ENCODE measurements at regions not wholly inside any gene's neighbourhood (a gene's known extent, or its start where the extent isn't known, plus 50 kb on each side); places are given as distances from the start of the nearest gene placed in this dataset.
A peak's percentile ranks its signal among the peaks of the same experiment; 100 is the strongest.

DNA sequence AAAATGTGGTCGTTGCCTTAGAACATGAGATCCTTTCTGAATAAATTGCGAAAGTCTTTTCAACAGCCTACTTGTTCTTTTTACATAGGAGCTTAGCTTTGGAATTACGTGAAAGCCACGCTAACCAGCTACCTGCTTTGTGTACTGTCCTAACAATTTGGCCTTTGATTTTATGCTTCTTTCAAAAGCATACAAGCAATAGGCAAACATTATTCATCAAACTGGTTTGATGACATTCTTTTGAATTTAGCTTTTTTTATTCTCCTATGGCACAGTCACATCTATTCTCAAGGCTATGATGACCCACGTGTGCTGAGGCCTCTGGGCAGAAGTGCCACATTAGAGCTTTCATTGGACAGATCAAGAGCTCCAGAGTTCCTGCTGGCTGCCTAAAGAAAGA, 178.0 kb upstream of the DPT start:
- DNase-seq (ENCODE audit: extremely low read depth in 1 of 11, low read depth in 9 of 11, low spot score in 4 of 11), result no peak

DNA sequence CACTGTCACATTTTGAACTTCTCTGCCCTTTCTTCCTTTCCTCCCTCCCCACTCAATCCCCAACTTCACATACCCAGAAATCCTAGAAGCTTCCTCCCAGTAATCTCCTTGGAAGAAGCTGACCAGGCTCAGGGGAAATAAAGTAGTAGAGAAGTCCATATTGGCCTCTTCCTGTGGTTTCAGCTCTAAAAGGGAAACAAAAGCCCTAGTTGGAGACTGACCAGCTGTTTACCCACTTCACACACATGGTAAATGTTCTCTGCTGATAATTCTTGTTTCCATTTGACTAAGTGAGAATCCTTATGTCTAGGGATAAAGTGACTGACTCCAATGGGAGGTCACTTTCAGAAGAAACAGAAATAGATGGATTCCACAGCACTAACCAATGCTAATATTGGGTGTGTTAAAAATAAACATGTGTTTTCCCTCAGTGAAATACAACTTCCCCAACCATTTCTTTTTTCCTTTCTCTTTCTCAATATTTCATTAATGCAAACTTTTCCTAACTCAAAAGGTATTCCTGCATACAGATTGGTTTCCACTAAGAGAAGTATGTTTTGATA, 178.9 kb upstream of the DPT start:
- no peak for DNase-seq (ENCODE audit: extremely low read depth in 1 of 11, low read depth in 9 of 11, low spot score in 4 of 11)

DNA sequence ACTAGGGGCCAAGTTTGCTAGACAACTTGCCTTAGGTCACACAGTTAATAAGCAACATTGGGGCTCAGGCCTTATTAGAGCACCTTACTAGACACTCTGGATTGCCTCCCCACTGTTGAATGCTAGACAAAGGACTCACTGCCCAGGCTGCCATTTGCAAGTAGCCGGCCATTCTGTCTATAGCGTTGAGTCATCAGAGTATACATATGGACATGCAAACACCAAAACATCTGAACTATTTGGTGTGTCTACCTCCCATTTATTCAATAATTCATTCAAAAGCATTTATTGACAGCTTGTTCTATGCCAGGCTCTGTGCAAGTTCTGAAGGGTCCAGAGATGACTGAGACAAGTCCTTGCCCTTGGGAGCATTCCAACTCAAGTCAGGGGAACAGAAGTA, 181.4 kb upstream of the DPT start:
- no peak for DNase-seq (ENCODE audit: extremely low read depth in 1 of 11, low read depth in 9 of 11, low spot score in 4 of 11)

DNA sequence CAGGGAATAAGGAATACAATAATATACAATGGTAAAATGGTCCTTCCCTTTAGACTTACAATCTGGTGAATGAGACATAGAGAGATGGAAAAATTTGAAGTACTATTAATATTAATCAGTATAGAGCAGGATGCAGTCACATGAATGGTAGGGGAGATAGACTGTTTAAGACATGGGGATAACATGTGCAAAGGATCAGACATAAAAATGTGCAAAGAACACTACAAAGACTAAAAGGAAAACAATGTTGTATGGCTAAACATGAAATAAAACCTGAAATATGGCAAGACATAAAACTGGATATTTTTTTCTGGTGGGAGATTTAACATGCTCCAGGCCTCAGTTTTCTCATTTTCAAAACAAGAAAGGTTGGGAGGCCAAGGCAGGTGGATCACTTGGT, 182.4 kb upstream of the DPT start:
- peak in 3 of 11 donors; percentile 43 to 52 (median 44) for DNase-seq (ENCODE audit: extremely low read depth in 1 of 11, low read depth in 9 of 11, low spot score in 4 of 11)

DNA sequence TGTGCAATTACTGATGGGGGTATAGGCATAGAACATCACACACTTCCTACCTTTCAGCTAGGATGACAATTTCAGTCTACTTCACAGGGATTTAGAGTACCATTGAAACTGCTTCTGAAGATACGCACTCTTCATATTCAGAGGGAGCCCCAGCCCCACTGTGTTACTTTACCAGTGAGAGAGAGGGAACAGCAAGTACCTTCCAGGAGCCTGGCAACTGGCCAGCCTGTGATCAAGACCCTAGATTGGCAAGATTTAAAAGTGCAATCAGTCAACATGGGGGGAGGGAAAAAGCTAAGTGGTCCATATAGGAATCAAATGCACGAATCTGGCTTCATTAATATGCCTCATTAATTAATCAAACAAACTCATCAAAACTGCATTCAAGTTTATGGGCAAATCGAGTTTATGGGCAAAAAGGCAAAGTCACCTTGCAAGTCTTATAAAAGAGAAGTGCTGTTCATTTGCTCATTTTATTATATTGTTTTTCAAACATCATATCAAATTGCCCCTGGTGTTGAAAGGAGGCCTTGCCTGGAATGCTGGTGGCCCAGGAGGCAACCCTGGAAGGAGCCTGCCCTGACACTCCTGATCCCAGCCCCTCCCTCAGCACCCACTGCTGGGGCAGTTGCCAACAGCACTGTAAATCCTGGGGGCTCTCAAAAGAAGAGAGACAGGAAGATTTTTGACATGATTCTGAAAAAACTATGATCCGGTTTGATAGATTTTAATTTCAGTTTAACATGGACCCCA, 184.9 kb upstream of the DPT start:
- no peak for DNase-seq (ENCODE audit: extremely low read depth in 1 of 11, low read depth in 9 of 11, low spot score in 4 of 11)

DNA sequence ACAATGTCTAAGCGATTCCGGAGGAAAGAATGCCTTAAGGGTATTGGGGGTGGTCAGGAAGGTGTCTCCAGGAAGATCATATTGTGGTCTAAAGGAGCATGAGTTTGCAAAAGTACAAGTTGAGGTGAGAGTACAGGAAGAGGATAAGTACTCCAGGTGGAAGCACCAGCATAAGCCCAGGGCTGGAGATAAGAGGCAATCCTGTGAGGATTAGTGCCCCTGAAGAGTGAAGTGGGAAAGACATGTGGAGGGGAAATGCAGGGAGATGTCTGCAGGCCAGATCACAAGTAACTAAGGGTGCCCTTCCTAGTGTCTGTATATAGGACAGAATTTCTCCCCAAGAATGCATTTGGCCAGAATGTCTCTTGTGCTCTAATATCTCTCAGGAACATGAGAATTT, 188.3 kb upstream of the DPT start:
- DNase-seq (ENCODE audit: extremely low read depth in 1 of 11, low read depth in 9 of 11, low spot score in 4 of 11), result no peak

DNA sequence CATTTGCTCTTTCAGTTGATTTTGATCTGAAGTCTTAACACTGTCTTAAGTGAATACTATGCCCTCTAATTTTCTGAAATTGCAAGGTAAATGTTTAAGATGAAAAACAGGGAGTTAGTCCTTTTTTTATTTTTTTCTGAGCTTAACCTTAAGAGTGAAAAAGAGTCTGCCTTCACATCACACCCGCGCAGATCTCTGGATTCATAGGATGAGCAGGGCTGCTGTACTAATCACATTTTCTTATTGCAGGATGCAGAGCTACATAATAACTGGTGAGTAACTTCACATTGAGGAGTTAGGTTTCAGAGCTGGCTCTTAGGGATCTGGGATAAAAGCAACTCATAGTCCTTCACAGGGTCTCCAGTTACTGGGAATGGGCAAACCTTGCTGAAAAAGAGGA, 188.7 kb upstream of the ATP1B1 start:
- no peak for DNase-seq (ENCODE audit: extremely low read depth in 1 of 11, low read depth in 9 of 11, low spot score in 4 of 11)

DNA sequence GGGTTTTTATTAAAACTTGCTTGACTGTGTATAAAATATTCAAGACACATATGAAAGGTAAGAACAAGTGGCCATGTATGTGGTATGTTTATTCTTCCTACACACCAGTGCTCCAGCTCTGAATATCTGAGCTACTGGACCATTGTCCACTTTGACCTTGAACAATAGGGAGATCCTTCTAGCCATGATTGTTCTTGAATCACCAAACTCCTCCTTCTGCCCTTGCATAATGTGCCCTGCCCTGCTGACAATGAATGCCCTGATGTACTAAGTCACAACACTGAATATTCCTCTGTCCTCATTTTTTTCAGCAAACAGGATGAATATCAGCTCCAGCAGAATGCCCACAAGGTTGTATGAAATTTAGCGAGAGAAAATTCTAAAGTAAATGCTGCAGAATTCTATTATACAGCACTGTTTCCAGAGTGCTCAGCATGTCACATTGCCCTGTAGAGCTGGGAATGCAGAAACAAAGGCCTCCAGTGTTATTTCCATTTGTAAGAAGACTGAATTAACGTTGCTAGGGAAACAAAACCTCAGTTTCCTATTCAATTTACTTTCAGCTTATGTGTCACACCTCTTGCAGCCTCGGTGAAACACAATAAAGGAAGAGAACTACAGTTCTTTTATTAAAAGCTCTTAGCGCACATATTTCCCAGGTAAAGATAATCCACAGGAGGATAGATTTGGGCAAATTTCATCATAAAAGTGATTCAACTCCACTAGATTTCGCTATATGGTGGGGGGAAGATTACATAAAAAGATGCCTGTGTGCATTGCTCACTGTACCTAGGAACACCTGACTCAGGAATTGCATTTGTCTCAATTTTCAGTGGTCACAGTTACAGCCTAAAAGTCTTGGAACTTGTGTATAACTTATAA, 187.4 kb upstream of the ATP1B1 start:
- no peak for DNase-seq (ENCODE audit: extremely low read depth in 1 of 11, low read depth in 9 of 11, low spot score in 4 of 11)

DNA sequence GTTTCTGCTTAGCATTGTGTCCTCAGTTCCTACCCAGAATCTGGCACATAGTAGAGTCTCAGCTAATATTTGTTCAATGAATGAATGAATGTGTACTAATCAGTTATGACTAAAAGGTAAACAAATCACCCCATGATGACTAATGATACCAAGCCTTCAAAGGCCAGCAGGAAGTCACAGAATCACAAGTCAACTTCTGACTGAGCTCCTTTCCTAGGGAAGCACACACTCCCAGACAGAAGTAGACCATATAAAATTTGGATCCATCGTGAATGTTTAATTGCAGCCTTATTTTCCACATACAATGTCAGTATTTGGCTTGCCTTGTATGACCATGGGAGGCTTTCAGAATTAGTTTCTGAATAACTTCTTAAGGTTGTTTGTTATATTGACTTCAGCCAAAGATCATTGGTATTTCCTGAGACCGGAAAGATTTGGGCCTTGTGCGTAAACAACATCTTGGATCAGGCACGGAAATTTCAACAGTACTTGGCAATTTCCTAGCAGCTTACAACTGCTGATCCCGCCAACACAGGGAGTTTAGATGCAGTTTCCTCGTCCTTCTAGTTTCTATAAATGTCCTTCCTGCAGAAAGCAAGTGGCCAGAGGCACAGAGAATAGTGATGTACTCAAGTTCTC, 185.9 kb upstream of the ATP1B1 start:
- DNase-seq (ENCODE audit: extremely low read depth in 1 of 11, low read depth in 9 of 11, low spot score in 4 of 11), result peak in 3 of 11 donors; percentile 49 to 55 (median 50)

DNA sequence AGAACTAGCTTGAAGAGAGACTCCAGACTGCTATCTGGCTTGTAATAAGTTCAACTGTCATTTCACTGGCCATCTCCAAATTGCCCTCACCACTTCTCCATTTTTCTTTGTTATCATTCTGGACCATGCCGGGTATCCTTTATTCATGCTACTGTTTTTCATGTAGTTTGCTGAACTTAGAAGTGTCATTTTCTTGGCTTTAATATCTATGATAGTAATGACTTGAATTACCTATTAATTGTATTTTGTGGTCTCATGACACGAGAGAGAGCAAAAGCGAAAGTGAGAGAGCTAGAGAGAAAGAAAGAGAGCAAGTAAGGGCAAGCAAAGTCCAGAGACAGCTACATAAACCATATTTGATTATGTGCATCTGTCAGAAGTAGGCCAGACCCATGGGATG, 184.9 kb upstream of the ATP1B1 start:
- DNase-seq (ENCODE audit: extremely low read depth in 1 of 11, low read depth in 9 of 11, low spot score in 4 of 11), result no peak

DNA sequence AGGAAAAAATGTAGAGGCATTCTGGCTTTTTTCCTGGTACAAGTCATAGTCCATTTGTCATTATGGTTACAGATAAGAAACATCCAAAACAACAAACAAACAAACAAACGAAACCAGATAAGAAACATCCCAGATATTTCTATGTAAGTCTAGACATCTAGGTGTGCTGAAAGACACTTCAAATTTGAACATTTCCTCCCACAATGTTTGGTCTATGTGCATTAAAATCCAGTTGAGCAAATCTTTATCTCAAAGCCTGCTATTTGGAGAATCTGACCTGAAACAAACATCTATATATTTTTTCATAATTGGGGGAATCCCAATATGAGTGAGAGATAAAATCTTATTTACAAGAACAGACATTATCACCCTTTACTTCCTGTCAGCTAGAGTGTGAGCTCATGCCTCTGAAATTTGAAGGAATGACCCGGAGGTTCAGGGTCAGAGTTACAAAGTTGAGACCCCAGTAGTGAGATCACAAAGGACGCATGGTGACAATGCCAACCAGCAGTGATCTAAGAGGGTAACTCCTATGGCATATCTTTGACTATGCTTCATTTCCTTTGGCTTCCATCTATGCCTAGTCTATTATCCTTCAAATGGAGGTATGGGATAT, 182.9 kb upstream of the ATP1B1 start:
- no peak for DNase-seq (ENCODE audit: extremely low read depth in 1 of 11, low read depth in 9 of 11, low spot score in 4 of 11)

DNA sequence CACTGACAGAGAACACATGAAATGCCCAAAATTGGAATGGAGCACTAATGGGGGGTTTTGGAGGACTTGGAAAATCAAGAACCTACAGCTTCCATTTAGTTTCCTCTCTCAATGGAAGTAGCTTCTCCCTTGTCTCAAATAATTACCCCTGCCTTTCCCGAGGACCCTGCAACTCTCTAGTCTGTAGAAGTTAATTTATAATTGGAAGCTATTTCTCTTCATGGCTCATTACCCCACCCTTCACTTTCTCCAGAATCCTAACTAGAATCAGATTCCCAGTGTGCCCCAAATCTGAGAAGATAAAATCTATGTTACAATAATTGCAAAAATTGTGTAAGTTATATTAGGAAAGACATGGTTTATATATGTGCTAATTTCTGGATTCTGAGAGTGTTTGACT, 181.5 kb upstream of the ATP1B1 start:
- DNase-seq (ENCODE audit: extremely low read depth in 1 of 11, low read depth in 9 of 11, low spot score in 4 of 11), result no peak

DNA sequence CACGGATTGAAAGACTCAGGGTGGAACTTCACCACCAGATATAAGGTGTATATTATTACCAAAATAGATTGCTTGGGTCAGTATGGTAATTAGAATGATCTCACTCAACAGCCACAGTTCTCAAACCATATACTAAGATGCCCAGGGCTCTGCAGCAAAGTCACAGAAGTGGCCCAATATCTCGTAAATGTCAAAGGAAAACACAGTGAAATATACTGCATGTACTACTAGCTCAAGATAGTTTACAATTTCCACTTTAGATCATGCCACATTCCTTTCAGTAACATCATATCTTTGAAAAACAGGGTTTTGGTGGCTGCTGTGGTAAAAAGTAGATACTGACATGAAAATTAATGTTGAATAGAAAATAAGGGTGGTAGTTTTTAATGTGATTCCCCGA, 180.3 kb upstream of the ATP1B1 start:
- no peak for DNase-seq (ENCODE audit: extremely low read depth in 1 of 11, low read depth in 9 of 11, low spot score in 4 of 11)

DNA sequence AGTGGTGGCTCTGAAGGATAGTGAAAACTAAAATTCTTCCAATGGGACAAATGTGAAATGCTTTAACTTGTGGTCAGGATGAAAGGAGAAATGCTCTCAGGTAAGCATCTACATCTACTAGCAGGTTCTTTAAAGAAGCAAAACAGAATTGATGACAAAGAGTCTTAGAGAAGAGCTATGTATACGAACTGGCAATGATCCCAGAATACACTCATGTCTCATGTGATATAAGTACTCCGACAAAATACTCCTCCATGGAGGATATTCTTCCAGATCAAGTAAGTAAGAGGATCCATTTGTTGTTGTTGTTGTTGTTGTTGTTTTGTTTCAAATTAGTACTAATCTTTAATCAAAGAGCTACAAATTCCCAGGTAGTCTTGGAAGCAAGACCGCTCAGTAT, 174.0 kb upstream of the ATP1B1 start:
- no peak for DNase-seq (ENCODE audit: extremely low read depth in 1 of 11, low read depth in 9 of 11, low spot score in 4 of 11)

DNA sequence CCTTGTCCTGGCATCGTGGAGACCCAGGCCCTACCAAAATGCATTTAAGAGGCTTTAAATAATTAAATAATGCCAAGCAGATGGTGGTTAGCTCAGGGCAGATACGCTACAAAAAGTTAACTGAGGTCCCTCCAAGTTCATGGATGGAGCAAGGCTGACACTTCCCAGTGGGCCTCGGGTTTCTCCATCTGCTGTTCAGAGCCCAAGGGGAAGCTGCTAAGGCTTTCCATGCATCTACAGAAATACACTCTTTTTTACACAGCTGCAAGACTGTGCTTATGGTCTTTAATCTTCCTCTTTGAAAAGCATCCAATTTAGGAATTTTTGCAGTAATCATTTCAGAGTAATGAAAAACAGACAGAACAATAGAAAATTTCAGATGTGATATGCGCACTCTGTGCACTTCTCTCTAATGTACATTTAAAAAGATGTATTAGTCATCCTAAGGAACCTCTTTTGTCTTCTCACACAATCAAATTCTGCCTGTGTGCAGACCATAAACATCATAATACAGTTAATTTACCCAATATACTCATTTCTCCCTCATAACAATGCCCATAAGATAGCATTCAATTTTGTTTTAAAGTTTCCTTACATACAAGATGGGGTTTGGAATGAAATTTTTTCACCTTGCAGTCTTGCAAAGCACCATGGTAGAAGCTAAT, 173.2 kb upstream of the ATP1B1 start:
- no peak for DNase-seq (ENCODE audit: extremely low read depth in 1 of 11, low read depth in 9 of 11, low spot score in 4 of 11)

DNA sequence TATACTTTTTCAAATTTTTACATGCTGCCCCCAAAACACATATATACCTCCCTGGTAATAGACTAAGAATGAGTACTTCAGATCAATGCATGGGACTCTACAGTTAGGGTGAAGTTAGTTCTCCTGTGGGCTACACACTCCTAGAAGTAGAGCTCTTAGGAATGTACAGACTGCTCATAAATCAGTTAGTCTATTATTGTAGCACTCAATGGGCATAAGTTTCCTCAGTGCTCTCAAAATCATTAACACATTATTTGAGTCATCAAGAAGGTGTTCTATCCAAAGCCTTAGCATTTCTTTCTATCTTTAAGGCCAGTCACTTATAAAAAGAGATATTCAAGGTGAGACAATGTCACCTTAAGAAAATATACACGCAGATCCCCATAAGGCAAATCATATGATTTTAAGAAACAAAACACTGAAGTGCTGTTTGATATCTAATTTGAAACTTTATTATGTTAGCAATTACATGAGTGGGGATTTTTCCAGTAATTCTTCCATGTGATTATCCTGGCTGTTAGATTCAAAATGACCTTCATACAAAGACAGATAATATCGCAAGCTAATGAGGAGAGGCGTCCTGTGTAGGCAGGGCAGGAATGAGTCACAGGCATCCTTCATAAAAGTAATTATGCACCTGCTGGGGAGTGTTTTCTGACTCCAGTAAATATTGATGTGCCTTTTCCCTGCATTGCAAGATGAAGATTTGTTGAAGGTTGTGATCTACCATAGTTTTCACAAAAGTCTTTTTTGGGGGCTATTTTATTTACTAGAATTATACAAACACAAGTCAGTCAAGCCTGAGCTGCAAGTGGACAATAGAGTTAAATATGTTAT, 167.2 kb upstream of the ATP1B1 start:
- DNase-seq (ENCODE audit: extremely low read depth in 1 of 11, low read depth in 9 of 11, low spot score in 4 of 11), result no peak

DNA sequence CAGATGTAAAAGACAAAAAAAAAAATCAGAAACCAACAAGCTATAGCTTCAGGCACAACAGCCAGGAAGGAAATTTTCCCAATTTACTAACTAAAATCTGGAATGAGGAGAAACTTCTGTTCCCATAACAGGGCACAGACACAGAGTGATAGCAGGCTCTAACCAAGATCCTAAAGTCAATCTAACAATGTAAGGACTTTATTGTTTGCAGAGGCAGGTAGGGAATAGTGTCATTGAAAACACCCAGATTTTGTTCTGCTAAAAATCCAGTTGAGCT, 166.6 kb upstream of the ATP1B1 start:
- DNase-seq (ENCODE audit: extremely low read depth in 1 of 11, low read depth in 9 of 11, low spot score in 4 of 11), result no peak

DNA sequence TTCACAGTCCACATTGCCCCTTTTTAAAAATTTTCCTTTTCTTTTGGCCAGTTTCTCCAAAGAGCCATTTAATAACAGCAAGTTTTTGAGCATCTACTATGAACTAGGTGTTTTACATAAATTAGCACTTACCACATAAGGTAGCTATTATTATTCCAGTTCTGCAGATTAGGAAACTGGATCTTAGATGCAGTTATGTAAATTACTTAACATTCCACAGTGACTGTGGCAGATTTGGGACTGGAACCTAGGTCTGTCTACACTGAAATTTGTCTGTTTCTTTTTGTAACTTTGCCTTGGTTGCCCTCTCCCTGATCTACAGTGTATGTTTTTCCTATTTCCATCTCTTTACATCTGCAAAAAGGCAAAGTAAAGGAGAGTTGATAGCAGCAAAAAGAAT, 164.8 kb upstream of the ATP1B1 start:
- DNase-seq (ENCODE audit: extremely low read depth in 1 of 11, low read depth in 9 of 11, low spot score in 4 of 11), result no peak

All from renal cortex interstitium (tissue), 11 donors.